ENCODE measurements at regions not wholly inside any gene's neighbourhood (a gene's known extent, or its start where the extent isn't known, plus 50 kb on each side); places are given as distances from the start of the nearest gene placed in this dataset.

- Histone ChIP-seq H3K4me3 (ENCODE audit: low read length in 2 of 2) (no peak overlapping the region), H3K27ac (ENCODE audit: low read length) (no peak overlapping the region), H3K9me3 (ENCODE audit: control insufficient read depth in 2 of 2, low read length in 2 of 2) (no peaks in the 10 kb centered on the region), H3K9ac (ENCODE audit: low read length in 2 of 2) (no peak overlapping the region), H3K36me3 (ENCODE audit: control insufficient read depth in 2 of 2, insufficient read depth in 2 of 2, low read length in 2 of 2) (no peaks in the 10 kb centered on the region), H3K4me1 (ENCODE audit: control insufficient read depth, insufficient read depth, low read length) (no peaks in the 10 kb centered on the region), H3K27me3 (ENCODE audit: control insufficient read depth in 1 of 2, insufficient read depth in 2 of 2, low read length in 2 of 2) (no peaks in the 10 kb centered on the region)
Observed at GRCh38 chr2:198815626-198816025, 642.1 kb downstream of the SATB2 start.

GRCh38 chr2:198811198-198811597 lies 646.5 kb downstream of the SATB2 start:
- Histone ChIP-seq H3K27ac (ENCODE audit: low read length) (no peak overlapping the region), H3K36me3 (ENCODE audit: control insufficient read depth in 2 of 2, insufficient read depth in 2 of 2, low read length in 2 of 2) (no peaks in the 10 kb centered on the region), H3K4me1 (ENCODE audit: control insufficient read depth, insufficient read depth, low read length) (no peaks in the 10 kb centered on the region), H3K9me3 (ENCODE audit: control insufficient read depth in 2 of 2, low read length in 2 of 2) (no peaks in the 10 kb centered on the region), H3K27me3 (ENCODE audit: control insufficient read depth in 1 of 2, insufficient read depth in 2 of 2, low read length in 2 of 2) (no peaks in the 10 kb centered on the region), H3K9ac (ENCODE audit: low read length in 2 of 2) (no peak overlapping the region), H3K4me3 (ENCODE audit: low read length in 2 of 2) (no peak overlapping the region)

GRCh38 chr2:198809976-198810375 lies 647.8 kb downstream of the SATB2 start:
- no peaks in the 10 kb centered on the region for H3K36me3 ChIP-seq (ENCODE audit: control insufficient read depth in 2 of 2, insufficient read depth in 2 of 2, low read length in 2 of 2)
- H3K27me3 ChIP-seq (ENCODE audit: control insufficient read depth in 1 of 2, insufficient read depth in 2 of 2, low read length in 2 of 2), result no peaks in the 10 kb centered on the region
- H3K27ac ChIP-seq (ENCODE audit: low read length), result no peak overlapping the region
- H3K4me1 ChIP-seq (ENCODE audit: control insufficient read depth, insufficient read depth, low read length), result no peaks in the 10 kb centered on the region
- no peak overlapping the region for H3K9ac ChIP-seq (ENCODE audit: low read length in 2 of 2)
- no peak overlapping the region for H3K4me3 ChIP-seq (ENCODE audit: low read length in 2 of 2)
- H3K9me3 ChIP-seq (ENCODE audit: control insufficient read depth in 2 of 2, low read length in 2 of 2), result no peaks in the 10 kb centered on the region

GRCh38 chr2:198807131-198807530 lies 650.6 kb downstream of the SATB2 start:
- no peaks in the 10 kb centered on the region for H3K27me3 ChIP-seq (ENCODE audit: control insufficient read depth in 1 of 2, insufficient read depth in 2 of 2, low read length in 2 of 2)
- no peak overlapping the region for H3K4me3 ChIP-seq (ENCODE audit: low read length in 2 of 2)
- H3K36me3 ChIP-seq (ENCODE audit: control insufficient read depth in 2 of 2, insufficient read depth in 2 of 2, low read length in 2 of 2), result no peaks in the 10 kb centered on the region
- H3K9ac ChIP-seq (ENCODE audit: low read length in 2 of 2), result no peak overlapping the region
- no peaks in the 10 kb centered on the region for H3K4me1 ChIP-seq (ENCODE audit: control insufficient read depth, insufficient read depth, low read length)
- H3K9me3 ChIP-seq (ENCODE audit: control insufficient read depth in 2 of 2, low read length in 2 of 2), result no peaks in the 10 kb centered on the region
- no peak overlapping the region for H3K27ac ChIP-seq (ENCODE audit: low read length)

GRCh38 chr2:198795419-198795818 lies 662.3 kb downstream of the SATB2 start:
- no peaks in the 10 kb centered on the region for H3K4me1 ChIP-seq (ENCODE audit: control insufficient read depth, insufficient read depth, low read length)
- no peaks in the 10 kb centered on the region for H3K9me3 ChIP-seq (ENCODE audit: control insufficient read depth in 2 of 2, low read length in 2 of 2)
- H3K9ac ChIP-seq (ENCODE audit: low read length in 2 of 2), result no peak overlapping the region
- no peak overlapping the region for H3K27ac ChIP-seq (ENCODE audit: low read length)
- H3K4me3 ChIP-seq (ENCODE audit: low read length in 2 of 2), result no peak overlapping the region
- no peaks in the 10 kb centered on the region for H3K27me3 ChIP-seq (ENCODE audit: control insufficient read depth in 1 of 2, insufficient read depth in 2 of 2, low read length in 2 of 2)
- no peaks in the 10 kb centered on the region for H3K36me3 ChIP-seq (ENCODE audit: control insufficient read depth in 2 of 2, insufficient read depth in 2 of 2, low read length in 2 of 2)

- Histone ChIP-seq H3K9ac (ENCODE audit: low read length in 2 of 2) (no peak overlapping the region), H3K4me3 (ENCODE audit: low read length in 2 of 2) (no peak overlapping the region), H3K9me3 (ENCODE audit: control insufficient read depth in 2 of 2, low read length in 2 of 2) (no peaks in the 10 kb centered on the region), H3K4me1 (ENCODE audit: control insufficient read depth, insufficient read depth, low read length) (no peaks in the 10 kb centered on the region), H3K36me3 (ENCODE audit: control insufficient read depth in 2 of 2, insufficient read depth in 2 of 2, low read length in 2 of 2) (no peaks in the 10 kb centered on the region), H3K27me3 (ENCODE audit: control insufficient read depth in 1 of 2, insufficient read depth in 2 of 2, low read length in 2 of 2) (no peaks in the 10 kb centered on the region), H3K27ac (ENCODE audit: low read length) (no peak overlapping the region)
Observed at GRCh38 chr2:198791623-198792022, 666.1 kb downstream of the SATB2 start.

- Histone ChIP-seq H3K27ac (ENCODE audit: low read length) (no peak overlapping the region), H3K9me3 (ENCODE audit: control insufficient read depth in 2 of 2, low read length in 2 of 2) (no peaks in the 10 kb centered on the region), H3K36me3 (ENCODE audit: control insufficient read depth in 2 of 2, insufficient read depth in 2 of 2, low read length in 2 of 2) (no peaks in the 10 kb centered on the region), H3K4me1 (ENCODE audit: control insufficient read depth, insufficient read depth, low read length) (no peaks in the 10 kb centered on the region), H3K9ac (ENCODE audit: low read length in 2 of 2) (no peak overlapping the region), H3K27me3 (ENCODE audit: control insufficient read depth in 1 of 2, insufficient read depth in 2 of 2, low read length in 2 of 2) (no peaks in the 10 kb centered on the region), H3K4me3 (ENCODE audit: low read length in 2 of 2) (no peak overlapping the region)
Observed at GRCh38 chr2:198788676-198789075, 669.1 kb downstream of the SATB2 start.

GRCh38 chr2:198782734-198783133 lies 675.0 kb downstream of the SATB2 start:
- no peak overlapping the region for H3K9ac ChIP-seq (ENCODE audit: low read length in 2 of 2)
- H3K27ac ChIP-seq (ENCODE audit: low read length), result no peak overlapping the region
- no peak overlapping the region for H3K4me3 ChIP-seq (ENCODE audit: low read length in 2 of 2)
- H3K36me3 ChIP-seq (ENCODE audit: control insufficient read depth in 2 of 2, insufficient read depth in 2 of 2, low read length in 2 of 2), result no peaks in the 10 kb centered on the region
- H3K4me1 ChIP-seq (ENCODE audit: control insufficient read depth, insufficient read depth, low read length), result no peaks in the 10 kb centered on the region
- H3K9me3 ChIP-seq (ENCODE audit: control insufficient read depth in 2 of 2, low read length in 2 of 2), result no peaks in the 10 kb centered on the region
- H3K27me3 ChIP-seq (ENCODE audit: control insufficient read depth in 1 of 2, insufficient read depth in 2 of 2, low read length in 2 of 2), result no peaks in the 10 kb centered on the region

GRCh38 chr2:198776616-198777406 lies 680.9 kb downstream of the SATB2 start:
- Histone ChIP-seq H3K27me3 (ENCODE audit: control insufficient read depth in 1 of 2, insufficient read depth in 2 of 2, low read length in 2 of 2) (no peaks in the 10 kb centered on the region), H3K4me3 (ENCODE audit: low read length in 2 of 2) (no peak overlapping the region), H3K9ac (ENCODE audit: low read length in 2 of 2) (no peak overlapping the region), H3K27ac (ENCODE audit: low read length) (no peak overlapping the region), H3K4me1 (ENCODE audit: control insufficient read depth, insufficient read depth, low read length) (no peaks in the 10 kb centered on the region), H3K9me3 (ENCODE audit: control insufficient read depth in 2 of 2, low read length in 2 of 2) (no peaks in the 10 kb centered on the region), H3K36me3 (ENCODE audit: control insufficient read depth in 2 of 2, insufficient read depth in 2 of 2, low read length in 2 of 2) (no peaks in the 10 kb centered on the region)

GRCh38 chr2:198775737-198776136 lies 682.0 kb downstream of the SATB2 start:
- Histone ChIP-seq H3K9ac (ENCODE audit: low read length in 2 of 2) (no peak overlapping the region), H3K27ac (ENCODE audit: low read length) (no peak overlapping the region), H3K4me3 (ENCODE audit: low read length in 2 of 2) (no peak overlapping the region), H3K4me1 (ENCODE audit: control insufficient read depth, insufficient read depth, low read length) (no peaks in the 10 kb centered on the region), H3K36me3 (ENCODE audit: control insufficient read depth in 2 of 2, insufficient read depth in 2 of 2, low read length in 2 of 2) (no peaks in the 10 kb centered on the region), H3K27me3 (ENCODE audit: control insufficient read depth in 1 of 2, insufficient read depth in 2 of 2, low read length in 2 of 2) (no peaks in the 10 kb centered on the region), H3K9me3 (ENCODE audit: control insufficient read depth in 2 of 2, low read length in 2 of 2) (no peaks in the 10 kb centered on the region)

GRCh38 chr2:198774576-198774975 lies 683.2 kb downstream of the SATB2 start:
- H3K27me3 ChIP-seq (ENCODE audit: control insufficient read depth in 1 of 2, insufficient read depth in 2 of 2, low read length in 2 of 2), result no peaks in the 10 kb centered on the region
- no peak overlapping the region for H3K4me3 ChIP-seq (ENCODE audit: low read length in 2 of 2)
- no peaks in the 10 kb centered on the region for H3K36me3 ChIP-seq (ENCODE audit: control insufficient read depth in 2 of 2, insufficient read depth in 2 of 2, low read length in 2 of 2)
- no peaks in the 10 kb centered on the region for H3K4me1 ChIP-seq (ENCODE audit: control insufficient read depth, insufficient read depth, low read length)
- H3K27ac ChIP-seq (ENCODE audit: low read length), result no peak overlapping the region
- H3K9ac ChIP-seq (ENCODE audit: low read length in 2 of 2), result no peak overlapping the region
- H3K9me3 ChIP-seq (ENCODE audit: control insufficient read depth in 2 of 2, low read length in 2 of 2), result no peaks in the 10 kb centered on the region

Measured in stomach smooth muscle (tissue), 2 donors.